IMR-90 (cell line): ENCODE measurements at regions not wholly inside any gene's neighbourhood (a gene's known extent, or its start where the extent isn't known, plus 50 kb on each side); places are given as distances from the start of the nearest gene placed in this dataset.

ENCODE experiments used
- ATAC-seq: fragments of 200-7000 bp; cut with Tn5 transposase; 2 replicates; pipeline ENCODE4 v1.9.1; 2020; ENCODE audit warnings: low read depth, mild to moderate bottlenecking, moderate library complexity
- BruUV-seq: library from RNA; stranded (reverse); fragments of 400-500 nt; replicated peaks from 2 replicates; lab custom pipeline; 2021; lab: Mats Ljungman, UMichigan
- CTCF ChIA-PET: fragments of 300-600 bp; formaldehyde crosslinking; extraction: SDS; loops from one replicate; lab custom pipeline; 2021; ENCODE audit warnings: antibody characterized with exemption; lab: Yijun Ruan, JAX
- POLR2A ChIA-PET: fragments of 300-600 bp; sonication (Branson Sonifier 250); formaldehyde crosslinking; loops from one replicate; lab custom pipeline; 2022; ENCODE audit warnings: antibody characterized with exemption; ENCODE audit not compliant: unreplicated experiment; lab: Charles Lee
- DNase-seq: peaks from one replicate; pipeline ENCODE4 v3.0.0; 2013
- H2AFZ ChIP-seq: replicated peaks from 2 replicates; pipeline ENCODE3; 2013; ENCODE audit warnings: low read length, mild to moderate bottlenecking; ENCODE audit not compliant: poor library complexity
- H2AK5ac ChIP-seq: 2 replicates; pipeline ENCODE4 v1.6.1; 2013; ENCODE audit warnings: low read depth, low read length, inconsistent platforms
- H2AK9ac ChIP-seq: replicated peaks from 2 replicates; pipeline ENCODE3; 2013; ENCODE audit warnings: mild to moderate bottlenecking, low read depth, low read length, moderate library complexity; ENCODE audit not compliant: poor library complexity
- H2BK120ac ChIP-seq: 2 replicates; pipeline ENCODE4 v1.6.1; 2013; ENCODE audit warnings: low read depth, low read length, inconsistent platforms
- H2BK15ac ChIP-seq: 3 replicates; pipeline ENCODE4 v1.6.1; 2013; ENCODE audit warnings: low read depth, low read length, inconsistent platforms
- H2BK20ac ChIP-seq: 2 replicates; pipeline ENCODE4 v1.6.1; 2013; ENCODE audit warnings: low read depth, mild to moderate bottlenecking, inconsistent platforms, low read length, moderate library complexity
- H2BK5ac ChIP-seq: 2 replicates; pipeline ENCODE4 v1.6.1; 2013; ENCODE audit warnings: mild to moderate bottlenecking, low read depth, low read length, inconsistent platforms; ENCODE audit not compliant: poor library complexity, severe bottlenecking
- H3K14ac ChIP-seq: replicated peaks from 2 replicates; pipeline ENCODE4 v1.6.1; 2013; ENCODE audit warnings: low read depth, low read length, inconsistent platforms
- H3K18ac ChIP-seq: 2 replicates; pipeline ENCODE4 v1.6.1; 2013; ENCODE audit warnings: low read depth, low read length, control low read depth
- H3K23ac ChIP-seq: 2 replicates; pipeline ENCODE4 v1.6.1; 2013; ENCODE audit warnings: low read depth, low read length, inconsistent platforms
- H3K27ac ChIP-seq: 2 replicates; pipeline ENCODE4 v1.5.1; 2013; ENCODE audit warnings: mild to moderate bottlenecking, control low read depth, low read length; ENCODE audit not compliant: insufficient read depth
- H3K27me3 ChIP-seq: 2 replicates; pipeline ENCODE4 v1.6.1; 2013; ENCODE audit warnings: low read length; ENCODE audit not compliant: control insufficient read depth, insufficient read depth
- H3K36me3 ChIP-seq: 2 replicates; pipeline ENCODE4 v1.6.1; 2013; ENCODE audit warnings: low read length, mixed read lengths; ENCODE audit not compliant: control insufficient read depth, insufficient read depth
- H3K4ac ChIP-seq: 2 replicates; pipeline ENCODE4 v1.6.1; 2013; ENCODE audit warnings: low read depth, low read length, inconsistent platforms
- H3K4me1 ChIP-seq: 2 replicates; pipeline ENCODE4 v1.6.1; 2013; ENCODE audit warnings: low read length, mixed read lengths; ENCODE audit not compliant: control insufficient read depth, insufficient read depth
- H3K4me2 ChIP-seq: 2 replicates; pipeline ENCODE4 v1.6.1; 2013; ENCODE audit warnings: low read depth, mild to moderate bottlenecking, control low read depth, low read length, moderate library complexity
- H3K4me3 ChIP-seq: 2 replicates; pipeline ENCODE4 v1.5.1; 2013; ENCODE audit warnings: low read depth, mild to moderate bottlenecking, control low read depth, low read length, moderate library complexity; ENCODE audit not compliant: insufficient read depth
- H3K56ac ChIP-seq: 2 replicates; pipeline ENCODE4 v1.6.1; 2013; ENCODE audit warnings: low read length, inconsistent platforms; ENCODE audit not compliant: insufficient read depth; ENCODE audit errors: extremely low read depth
- H3K79me1 ChIP-seq, 2 experiments: 2 replicates each; pipeline ENCODE4 v1.6.1; 2013; ENCODE audit warnings: low read length in 2 of 2, inconsistent platforms in 1 of 2, low read depth in 1 of 2
- H3K9ac ChIP-seq: 2 replicates; pipeline ENCODE4 v1.6.1; 2013; ENCODE audit warnings: low read depth, low read length, control low read depth
- H3K9me1 ChIP-seq: 2 replicates; pipeline ENCODE4 v1.6.1; 2013; ENCODE audit warnings: low read length, inconsistent platforms; ENCODE audit not compliant: insufficient read depth
- H3K9me3 ChIP-seq: 2 replicates; pipeline ENCODE4 v1.6.1; 2013; ENCODE audit warnings: low read length; ENCODE audit not compliant: control insufficient read depth, insufficient read depth
- H4K20me1 ChIP-seq: 2 replicates; pipeline ENCODE4 v1.6.1; 2013; ENCODE audit warnings: low read length, inconsistent platforms; ENCODE audit not compliant: insufficient read depth
- H4K5ac ChIP-seq: 2 replicates; pipeline ENCODE4 v1.6.1; 2013; ENCODE audit warnings: mild to moderate bottlenecking, low read depth, low read length, control low read depth
- H4K8ac ChIP-seq, 2 experiments: 2 replicates each; pipeline ENCODE4 v1.6.1; 2013; ENCODE audit warnings: low read depth in 2 of 2, low read length in 2 of 2, control low read depth in 1 of 2, inconsistent platforms in 1 of 2
- H4K91ac ChIP-seq: 2 replicates; pipeline ENCODE4 v1.6.1; 2013; ENCODE audit warnings: low read depth, low read length, inconsistent platforms; ENCODE audit not compliant: insufficient read depth
- BHLHE40 ChIP-seq: fragments of 150-350 bp; IDR thresholded peaks from 2 replicates; pipeline ENCODE4 v1.6.1; 2016; ENCODE audit warnings: mild to moderate bottlenecking, low read depth, low read length
- CEBPB ChIP-seq: IDR thresholded peaks from 2 replicates; pipeline ENCODE4 v1.6.1; 2012; ENCODE audit warnings: low read depth, low read length, improper control_type of control experiment
- CHD1 ChIP-seq: IDR thresholded peaks from 2 replicates; pipeline ENCODE4 v1.6.1; 2012; ENCODE audit warnings: low read depth, low read length, improper control_type of control experiment
- ELK1 ChIP-seq: fragments of 150-350 bp; IDR thresholded peaks from 2 replicates; pipeline ENCODE4 v1.6.1; 2016; ENCODE audit warnings: low read depth, mild to moderate bottlenecking, low read length, moderate library complexity, borderline replicate concordance
- FOS ChIP-seq: fragments of 150-350 bp; IDR thresholded peaks from 2 replicates; pipeline ENCODE4 v1.6.1; 2016; ENCODE audit warnings: low read depth, low read length
- MAZ ChIP-seq: IDR thresholded peaks from 2 replicates; pipeline ENCODE4 v1.6.1; 2012; ENCODE audit warnings: low read depth, mild to moderate bottlenecking, low read length, improper control_type of control experiment, moderate library complexity, borderline replicate concordance
- NFE2L2 ChIP-seq: fragments of 150-350 bp; IDR thresholded peaks from 2 replicates; pipeline ENCODE4 v1.6.1; 2016; ENCODE audit warnings: low read depth, mild to moderate bottlenecking, low read length
- POLR2A ChIP-seq: IDR thresholded peaks from 2 replicates; pipeline ENCODE4 v1.6.1; 2012; ENCODE audit warnings: mild to moderate bottlenecking, low read depth, low read length
- RCOR1 ChIP-seq: IDR thresholded peaks from 2 replicates; pipeline ENCODE4 v1.6.1; 2012; ENCODE audit warnings: mild to moderate bottlenecking, low read length, improper control_type of control experiment; ENCODE audit not compliant: insufficient replicate concordance
- RFX5 ChIP-seq: IDR thresholded peaks from 2 replicates; pipeline ENCODE4 v1.8.0; 2012; ENCODE audit warnings: low read depth, mild to moderate bottlenecking, low read length, moderate library complexity
- SMC3 ChIP-seq: fragments of 150-350 bp; IDR thresholded peaks from 2 replicates; pipeline ENCODE4 v1.6.1; 2016; ENCODE audit warnings: low read depth, mild to moderate bottlenecking, antibody characterized with exemption, low read length, moderate library complexity
- USF2 ChIP-seq: fragments of 150-350 bp; IDR thresholded peaks from 2 replicates; pipeline ENCODE4 v1.6.1; 2017; ENCODE audit warnings: mild to moderate bottlenecking, antibody characterized with exemption, low read length, low read depth
- WGBS, 2 experiments: methylation state at CpG; one replicate each; pipeline versions ENCODE4 v1.1.5 to v1.1.7; 2013; ENCODE audit warnings: missing lambda C conversion rate in 2 of 2; ENCODE audit not compliant: insufficient read length in 1 of 2; ENCODE audit errors: extremely low coverage in 2 of 2; 5-methylcytosine and 5-hydroxymethylcytosine counted together
- dilution Hi-C: fragments of 300-500 bp; cut with HindIII; formaldehyde crosslinking; loops from one replicate; pipeline ENCODE4 v1.14.3; 2018; ENCODE audit warnings: low sequenced_read_pairs; ENCODE audit not compliant: unreplicated experiment
- in situ Hi-C: fragments of 300-500 bp; cut with MboI; formaldehyde crosslinking; loops from 3 replicates; pipeline ENCODE4 v1.14.3; 2019; ENCODE audit warnings: low sequenced_read_pairs, inconsistent platforms, mixed read lengths
- intact Hi-C: fragments of 100-400 bp; cut with micrococcal nuclease; formaldehyde crosslinking; loops from 2 replicates; pipeline ENCODE4 v1.10.0; 2022

- no peaks in the 10 kb centered on the region for H3K36me3 ChIP-seq
- H3K18ac ChIP-seq, result no peak overlapping the region; the same call in 1 of the 2 replicates
- no peaks in the 10 kb centered on the region for H3K9me1 ChIP-seq
- dilution Hi-C loops, result no loop called here
- intact Hi-C loops, result loop anchor here (2.0 to 10.0 kb wide), 2 partner anchors 415 to 537 kb away; no protein-coding TSS in a partner anchor
- no peak overlapping the region for H2AK9ac ChIP-seq
- DNase-seq, result no peak
- H4K5ac ChIP-seq, result no peak overlapping the region
- H4K91ac ChIP-seq, result no peak overlapping the region
- no peak overlapping the region for H2BK5ac ChIP-seq
- POLR2A ChIA-PET, result no interaction called here
- H3K4me1 ChIP-seq, result no peaks in the 10 kb centered on the region
- no peaks in the 10 kb centered on the region for H3K79me1 ChIP-seq
- in situ Hi-C loops, result no loop called here
- H3K56ac ChIP-seq, result no peak overlapping the region
- TF ChIP-seq RCOR1 (no peak), ELK1 (no peak), POLR2A (no peak), RFX5 (no peak), USF2 (no peak), NFE2L2 (no peak), CEBPB (no peak), SMC3 (no peak), MAZ (no peak), FOS (no peak), BHLHE40 (no peak), CHD1 (no peak)
- no TSS peak for BruUV-seq
- H4K20me1 ChIP-seq, result no peaks in the 10 kb centered on the region
- no peak overlapping the region for H3K4ac ChIP-seq
- H3K27me3 ChIP-seq, result no peaks in the 10 kb centered on the region; the same call in 1 of the 2 replicates
- H3K4me3 ChIP-seq, result no peak overlapping the region
- H2BK15ac ChIP-seq, result no peak overlapping the region
- CTCF ChIA-PET, result no interaction called here
- no peak overlapping the region for H2BK20ac ChIP-seq
- no peak overlapping the region for H4K8ac ChIP-seq
- ATAC-seq, result peak; percentile 60
- no peak overlapping the region for H2AFZ ChIP-seq
- WGBS, 2 experiments, result no CpG with 5 or more reads among the region's 3 CpGs
- H3K4me2 ChIP-seq, result no peak overlapping the region
- no peaks in the 10 kb centered on the region for H3K9me3 ChIP-seq
- no peak overlapping the region for H2BK120ac ChIP-seq
- no peak overlapping the region for H3K27ac ChIP-seq
- H2AK5ac ChIP-seq, result no peak overlapping the region
- no peak overlapping the region for H3K14ac ChIP-seq
- H3K9ac ChIP-seq, result no peak overlapping the region
- no peak overlapping the region for H3K23ac ChIP-seq
These were observed 512.1 kb upstream of the SYT4 start for GRCh38 chr18:43789234-43790000.
